ENCODE measurements at regions not wholly inside any gene's neighbourhood (a gene's known extent, or its start where the extent isn't known, plus 50 kb on each side); places are given as distances from the start of the nearest gene placed in this dataset.
"Not testable (repeated sequence)": the region's sequence is repeated elsewhere in the genome, so short reads cannot be mapped to it uniquely, and the experiment has no call there.

DNA sequence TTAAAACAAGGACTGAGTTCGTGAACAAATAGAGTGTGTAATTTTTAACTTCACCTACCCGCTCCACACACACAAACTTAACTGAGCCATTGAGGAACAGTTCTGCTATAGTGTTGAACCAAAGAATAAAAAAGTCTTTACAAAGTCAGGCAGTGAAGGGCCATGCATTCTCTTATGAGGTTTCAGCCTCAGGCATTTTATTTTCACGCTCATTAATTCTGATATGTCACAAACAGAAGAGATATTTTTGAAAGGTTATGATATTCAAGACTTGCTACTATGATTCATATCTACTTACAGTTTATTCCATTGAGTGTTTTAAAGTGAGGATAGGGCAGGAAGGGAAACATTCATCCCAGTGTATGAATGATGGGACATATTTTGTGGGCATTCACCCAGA lies 282.2 kb downstream of the SLITRK5 start:
- no peak for DNase-seq (ENCODE audit: low read depth, low spot score)
- no peak overlapping the region for H3K4me3 ChIP-seq (ENCODE audit: low read length)

DNA sequence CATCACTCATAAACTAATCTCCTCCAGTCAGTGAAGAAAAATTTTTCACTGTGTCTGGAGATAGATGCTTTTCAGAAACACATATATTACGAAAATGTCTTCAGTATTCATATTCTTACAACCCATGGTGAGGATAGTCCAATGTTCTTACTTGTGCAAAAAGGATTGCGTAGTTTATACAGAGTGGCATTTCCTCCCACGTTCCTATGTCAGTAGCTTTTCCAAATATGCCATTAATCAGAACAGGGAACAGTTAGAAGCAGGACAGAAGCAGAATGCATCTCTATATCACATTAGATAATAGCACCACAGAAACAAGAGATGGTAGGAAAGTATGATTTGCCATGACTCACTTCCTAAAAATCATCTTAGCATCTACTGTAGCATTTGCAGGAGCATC lies 282.9 kb downstream of the SLITRK5 start:
- no peak overlapping the region for H3K4me3 ChIP-seq (ENCODE audit: low read length)
- DNase-seq (ENCODE audit: low read depth, low spot score): no peak

DNA sequence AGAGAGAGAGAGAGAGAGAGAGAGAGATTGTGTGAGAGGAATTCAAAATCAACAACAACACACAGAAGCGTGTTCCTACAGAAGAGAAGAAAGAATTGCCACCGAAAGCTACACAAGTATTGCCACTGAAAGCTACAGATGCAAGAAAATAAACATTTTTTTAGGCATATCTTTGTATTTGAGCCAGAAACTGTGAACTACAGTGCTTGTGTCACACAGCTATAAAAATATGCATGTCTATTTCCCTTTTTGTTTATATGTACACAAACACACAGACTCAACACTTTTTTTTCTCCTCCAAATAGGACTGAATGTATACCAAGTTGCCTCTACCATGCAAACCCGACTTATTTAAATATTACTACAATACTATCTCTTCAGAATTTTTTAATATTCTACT lies 290.4 kb downstream of the SLITRK5 start:
- H3K4me3 ChIP-seq (ENCODE audit: low read length): no peak overlapping the region
- no peak for DNase-seq (ENCODE audit: low read depth, low spot score)

- no peak for DNase-seq (ENCODE audit: low read depth, low spot score)
- no peak overlapping the region for H3K4me3 ChIP-seq (ENCODE audit: low read length)
These were observed 301.4 kb downstream of the SLITRK5 start for GRCh38 chr13:87972568-87972967.

DNA sequence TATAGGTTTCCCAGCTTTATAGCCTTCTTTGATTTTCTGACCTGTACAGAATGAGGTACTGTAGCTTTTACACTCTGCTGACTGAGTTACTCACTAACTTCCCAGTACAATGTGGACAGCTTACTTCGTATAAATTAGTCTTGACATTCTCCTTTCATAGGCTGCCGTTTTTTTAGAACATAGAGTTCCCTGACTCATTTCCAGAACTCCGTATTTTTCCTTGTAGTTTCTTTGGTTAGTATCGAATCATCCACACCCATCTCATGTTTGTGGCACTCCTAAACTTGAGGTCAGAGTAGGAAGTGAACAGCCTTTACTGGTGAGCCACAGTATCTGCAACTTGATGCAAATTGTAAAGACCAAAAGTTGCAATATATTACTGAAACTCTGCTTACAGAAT lies 303.9 kb downstream of the SLITRK5 start:
- no peak overlapping the region for H3K4me3 ChIP-seq (ENCODE audit: low read length)
- DNase-seq (ENCODE audit: low read depth, low spot score): no peak

GRCh38 chr13:87976650-87977049 lies 305.5 kb downstream of the SLITRK5 start:
- DNase-seq (ENCODE audit: low read depth, low spot score); H3K4me3 ChIP-seq (ENCODE audit: low read length): not testable (repeated sequence)

GRCh38 chr13:87981416-87981815 lies 310.2 kb downstream of the SLITRK5 start:
- H3K4me3 ChIP-seq (ENCODE audit: low read length): no peak overlapping the region
- no peak for DNase-seq (ENCODE audit: low read depth, low spot score)

- H3K4me3 ChIP-seq (ENCODE audit: low read length): no peak overlapping the region
- no peak for DNase-seq (ENCODE audit: low read depth, low spot score)
These were observed 311.2 kb downstream of the SLITRK5 start for GRCh38 chr13:87982400-87982799.

DNA sequence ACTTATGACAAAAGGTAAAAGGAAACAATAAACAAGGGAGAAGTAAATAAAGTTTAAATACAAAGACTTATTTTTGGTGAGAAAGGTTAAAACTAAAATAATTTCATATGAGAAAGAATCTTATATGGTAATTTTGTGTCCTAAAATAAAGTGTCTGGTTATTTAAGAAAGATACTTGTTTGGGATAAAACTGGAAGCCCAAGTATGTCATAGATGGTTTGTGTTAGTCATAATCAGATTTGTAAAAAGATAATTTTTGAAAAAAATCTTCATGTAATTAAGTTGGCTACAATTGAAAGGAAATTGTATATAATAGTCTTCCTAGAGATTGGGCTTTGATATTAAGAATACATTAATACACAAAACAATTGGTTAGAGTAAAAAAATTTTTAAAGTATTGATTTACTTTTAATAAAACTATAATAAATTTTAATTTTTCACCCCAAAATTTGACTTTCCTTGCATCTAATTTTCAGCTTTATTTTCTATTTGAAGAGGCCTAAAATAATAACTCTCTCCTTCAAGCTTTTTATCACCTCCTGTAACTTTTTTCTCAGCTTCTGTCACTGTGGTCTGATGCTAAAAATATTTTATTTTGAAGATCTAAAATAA lies 315.6 kb downstream of the SLITRK5 start:
- no peak for DNase-seq (ENCODE audit: low read depth, low spot score)
- H3K4me3 ChIP-seq (ENCODE audit: low read length): no peak overlapping the region

DNA sequence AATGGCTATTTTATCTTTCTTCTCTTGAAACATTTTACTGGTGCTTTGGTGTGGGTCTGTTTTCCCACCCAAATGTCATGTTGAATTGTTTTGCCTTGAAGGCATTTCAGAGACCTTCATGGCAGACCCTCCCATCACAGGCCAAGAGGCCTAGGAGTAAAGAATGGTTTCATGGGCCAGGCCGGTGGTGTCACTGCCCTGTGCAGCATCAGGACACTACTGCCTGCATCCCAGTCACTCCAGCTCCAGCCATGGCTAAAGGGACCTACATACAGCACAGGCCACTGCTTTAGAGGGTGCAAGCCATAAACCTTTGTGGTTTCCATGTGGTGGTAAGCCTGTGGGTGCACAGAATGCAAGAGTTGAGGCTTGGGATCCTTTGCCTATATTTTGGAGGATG lies 326.9 kb downstream of the SLITRK5 start:
- no peak overlapping the region for H3K4me3 ChIP-seq (ENCODE audit: low read length)
- DNase-seq (ENCODE audit: low read depth, low spot score): no peak

- no peak for DNase-seq (ENCODE audit: low read depth, low spot score)
- no peak overlapping the region for H3K4me3 ChIP-seq (ENCODE audit: low read length)
These were observed 328.1 kb downstream of the SLITRK5 start for GRCh38 chr13:87999240-87999700.

DNA sequence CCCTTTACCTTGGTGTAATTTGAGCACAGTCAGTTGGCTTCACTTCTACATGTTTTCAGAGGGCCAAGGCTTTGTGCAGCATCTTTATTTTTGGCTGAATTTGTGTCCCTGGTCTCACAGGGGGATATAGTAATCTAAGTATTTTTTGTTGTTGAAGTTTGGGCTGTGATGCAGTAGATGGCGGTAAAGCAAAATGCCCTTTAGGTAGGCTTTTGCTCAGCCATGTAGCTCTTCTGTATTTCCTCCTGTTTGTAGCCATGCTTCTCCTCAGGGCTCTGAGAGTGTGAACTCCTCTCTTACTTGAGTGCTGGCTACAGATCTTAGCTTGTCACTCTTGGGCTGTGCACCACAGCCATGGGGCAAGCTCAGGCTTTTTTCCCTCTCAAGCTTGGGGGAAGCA lies 328.6 kb downstream of the SLITRK5 start:
- H3K4me3 ChIP-seq (ENCODE audit: low read length): no peak overlapping the region
- peak; percentile 1 for DNase-seq (ENCODE audit: low read depth, low spot score)

- DNase-seq (ENCODE audit: low read depth, low spot score): no peak
- no peak overlapping the region for H3K4me3 ChIP-seq (ENCODE audit: low read length)
These were observed 329.1 kb downstream of the SLITRK5 start for GRCh38 chr13:88000239-88000638.

GRCh38 chr13:88000787-88001186 lies 329.6 kb downstream of the SLITRK5 start:
- H3K4me3 ChIP-seq (ENCODE audit: low read length): no peak overlapping the region

DNA sequence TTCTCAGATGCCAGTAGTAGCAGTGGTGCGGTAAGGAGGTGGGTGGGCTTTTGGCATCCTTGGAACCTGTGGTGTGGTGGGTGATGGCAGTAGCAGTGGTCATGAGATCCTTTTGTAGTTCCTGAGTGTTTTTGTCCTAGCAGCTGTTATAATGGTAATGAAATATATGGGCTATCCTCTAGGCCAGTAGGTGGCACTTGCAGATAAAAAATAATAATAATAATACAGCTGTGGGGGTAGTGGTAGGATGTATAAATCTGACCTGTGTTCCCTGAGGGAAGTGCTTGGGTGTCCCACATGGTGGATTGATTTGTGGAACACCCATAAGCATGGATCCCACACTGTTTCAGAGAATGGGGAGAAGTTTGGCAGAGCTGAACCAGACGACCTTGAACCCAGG lies 334.0 kb downstream of the SLITRK5 start:
- no peak for DNase-seq (ENCODE audit: low read depth, low spot score)
- no peak overlapping the region for H3K4me3 ChIP-seq (ENCODE audit: low read length)

More at GRCh38 chr13:88000787-88001186, 329.6 kb downstream of the SLITRK5 start:
- no peak for DNase-seq (ENCODE audit: low read depth, low spot score)

DNA sequence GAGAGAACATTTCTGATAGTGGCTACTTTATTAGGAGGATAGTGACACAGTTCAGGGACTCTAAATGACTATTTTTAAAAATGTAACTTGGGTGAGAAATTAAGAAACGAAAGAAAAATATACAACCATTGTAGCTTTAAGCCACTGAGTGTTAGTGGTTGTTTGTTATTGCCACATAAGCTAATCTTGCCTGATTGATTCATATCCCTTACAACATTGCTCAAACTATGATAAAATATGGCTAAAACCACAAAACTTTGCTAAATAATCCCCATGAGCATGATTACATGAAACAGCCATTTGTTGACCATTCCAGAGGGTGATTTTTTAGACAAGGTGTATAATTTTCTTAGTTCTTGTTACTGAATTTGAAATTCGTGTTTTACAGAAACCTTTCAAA lies 343.4 kb downstream of the SLITRK5 start:
- no peak for DNase-seq (ENCODE audit: low read depth, low spot score)
- no peak overlapping the region for H3K4me3 ChIP-seq (ENCODE audit: low read length)

DNA sequence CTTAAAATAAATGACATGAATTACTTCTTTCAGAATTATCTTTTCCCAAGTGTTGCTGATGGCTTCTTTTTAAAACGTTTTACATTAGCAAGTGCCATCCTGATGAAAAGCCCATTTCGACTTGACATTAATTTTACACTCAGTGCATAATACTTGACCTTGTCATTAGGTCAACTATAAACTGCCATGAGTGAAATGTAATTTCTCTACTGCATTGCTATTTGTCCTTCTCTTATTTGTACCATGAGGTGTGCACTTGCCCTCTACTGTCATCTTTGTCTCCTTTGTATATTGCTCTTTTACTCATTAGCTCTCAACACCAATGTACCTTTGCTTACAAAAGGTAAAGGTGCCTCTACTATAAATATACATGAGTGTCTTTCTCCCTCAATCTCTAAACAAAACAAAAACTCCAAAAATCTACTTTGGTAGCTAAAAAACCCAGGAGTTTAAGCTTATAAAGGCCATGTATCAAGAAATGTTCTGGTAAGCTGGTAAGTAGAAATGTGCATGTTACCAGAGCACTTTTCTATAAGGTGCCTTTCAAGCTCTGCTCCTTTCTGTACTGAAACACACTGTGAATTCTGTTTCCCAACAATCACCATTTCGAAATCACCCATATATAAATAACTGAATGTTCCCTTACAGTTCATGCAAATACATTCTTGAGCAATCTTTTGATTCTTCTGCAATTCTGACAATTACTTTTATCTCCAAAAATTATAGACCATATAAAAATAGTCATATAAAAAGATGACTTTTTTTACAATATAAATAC lies 351.4 kb downstream of the SLITRK5 start:
- no peak for DNase-seq (ENCODE audit: low read depth, low spot score)
- H3K4me3 ChIP-seq (ENCODE audit: low read length): no peak overlapping the region

DNA sequence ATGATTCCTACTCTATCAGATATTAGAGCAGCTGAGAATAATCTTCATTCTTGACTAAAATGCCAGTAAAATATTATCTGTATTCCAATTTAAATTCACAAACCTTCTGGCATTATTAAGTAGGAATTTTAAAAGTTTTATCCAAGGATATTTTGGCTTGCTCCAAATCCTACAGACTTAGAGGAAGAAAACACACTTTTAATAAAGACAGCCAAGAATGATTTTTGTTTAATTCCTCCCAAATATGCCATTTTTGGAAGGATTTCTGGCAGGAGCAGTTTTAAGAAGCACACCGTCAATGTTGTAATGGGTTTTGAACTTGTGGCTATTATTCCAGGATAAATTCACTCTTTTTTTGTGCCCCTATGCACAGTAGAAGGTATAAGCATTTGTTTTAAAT lies 355.1 kb downstream of the SLITRK5 start:
- DNase-seq (ENCODE audit: low read depth, low spot score): no peak
- no peak overlapping the region for H3K4me3 ChIP-seq (ENCODE audit: low read length)

- no peak for DNase-seq (ENCODE audit: low read depth, low spot score)
- H3K4me3 ChIP-seq (ENCODE audit: low read length): no peak overlapping the region
These were observed 360.9 kb downstream of the SLITRK5 start for GRCh38 chr13:88031980-88032559.

DNA sequence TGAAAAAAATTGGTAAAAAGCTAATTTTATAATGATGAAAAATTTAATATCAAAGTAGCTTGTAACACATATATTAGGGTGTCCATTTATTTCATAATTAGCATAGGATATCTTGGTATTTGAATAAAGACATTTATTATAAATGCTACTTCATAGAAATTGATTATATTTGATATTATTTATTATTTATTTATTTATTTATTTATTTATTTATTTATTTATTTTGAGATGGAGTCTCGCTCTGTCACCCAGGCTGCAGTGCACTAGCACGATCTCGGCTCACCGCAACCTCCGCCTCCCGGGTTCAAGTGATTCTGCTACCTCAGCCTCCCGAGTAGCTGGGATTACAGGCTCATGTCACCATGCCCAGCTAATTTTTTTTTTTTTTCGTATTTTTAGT lies 365.0 kb downstream of the SLITRK5 start:
- DNase-seq (ENCODE audit: low read depth, low spot score); H3K4me3 ChIP-seq (ENCODE audit: low read length): not testable (repeated sequence)

Data from Jurkat, Clone E6-1 (cell line).